HCT116 (cell line): ENCODE measurements at regions not wholly inside any gene's neighbourhood (a gene's known extent, or its start where the extent isn't known, plus 50 kb on each side); places are given as distances from the start of the nearest gene placed in this dataset.

Experiments
- ATAC-seq: fragments of 200-7000 bp; cut with Tn5 transposase; 2 replicates; pipeline ENCODE4 v1.9.1; 2020; ENCODE audit warnings: mild to moderate bottlenecking, moderate library complexity
- BruUV-seq: library from RNA; stranded (reverse); fragments of 400-500 nt; replicated peaks from 2 replicates; lab custom pipeline; 2021; lab: Mats Ljungman, UMichigan
- CTCF ChIA-PET: fragments of 300-600 bp; sonication (Branson Sonifier 250); formaldehyde crosslinking; loops from one replicate; lab custom pipeline; 2021; ENCODE audit warnings: antibody characterized with exemption; lab: Charles Lee
- POLR2A ChIA-PET: fragments of 300-600, 350-600 bp; sonication (Branson Sonifier 250); formaldehyde crosslinking; loops from one replicate; lab custom pipeline; 2021; ENCODE audit warnings: antibody characterized with exemption; lab: Charles Lee
- RAD21 ChIA-PET, 2 experiments: fragments of 300-600 bp; sonication (Branson Sonifier 250); formaldehyde crosslinking; loops; one replicate each; lab custom pipeline; 2023; ENCODE audit warnings: low total read pairs in 2 of 2; ENCODE audit not compliant: uncharacterized antibody in 2 of 2, unreplicated experiment in 2 of 2, low non-redundant PET in 1 of 2; lab: Charles Lee
- DNase-seq: peaks from one replicate; pipeline ENCODE4 v3.0.0-alpha.2; 2010; ENCODE audit warnings: low read depth, low spot score
- H2AFZ ChIP-seq: fragments of 200-600 bp; shearing (Covaris generic), sonication (generic); 2 replicates; pipeline ENCODE4 v1.6.1; 2017; ENCODE audit warnings: low read depth, mixed run types, mixed read lengths, antibody characterized with exemption, low read length; ENCODE audit not compliant: poor library complexity, severe bottlenecking
- H3K27ac ChIP-seq: 2 replicates; pipeline ENCODE4 v1.5.1; 2012; ENCODE audit warnings: low read depth, low read length
- H3K27me3 ChIP-seq: fragments of 200-600 bp; sonication (generic); 2 replicates; pipeline ENCODE4 v1.6.1; 2016; ENCODE audit warnings: mixed run types, low read length, mixed read lengths; ENCODE audit not compliant: insufficient read depth
- H3K36me3 ChIP-seq, 2 experiments: fragments of 200-500 bp in 1 of 2; fragments of 200-600 bp in 1 of 2; sonication (Bioruptor generic) in 1 of 2; sonication (generic) in 1 of 2; 2 replicates each; pipeline versions ENCODE4 v1.5.1 to v1.6.1; 2014 to 2016; ENCODE audit warnings: low read length in 2 of 2, inconsistent platforms in 1 of 2, mixed read lengths in 1 of 2, mixed run types in 1 of 2; ENCODE audit not compliant: insufficient read depth in 2 of 2, control insufficient read depth in 1 of 2
- H3K4me1 ChIP-seq, 2 experiments: fragments of 200-600 bp in 1 of 2; sonication (generic) in 1 of 2; 2 replicates each; pipeline versions ENCODE4 v1.5.1 to v1.6.1; 2012 to 2017; ENCODE audit warnings: low read length in 2 of 2, inconsistent platforms in 1 of 2, mild to moderate bottlenecking in 1 of 2, mixed read lengths in 1 of 2, mixed run types in 1 of 2, moderate library complexity in 1 of 2; ENCODE audit not compliant: insufficient read depth in 2 of 2, control insufficient read depth in 1 of 2
- H3K4me2 ChIP-seq: fragments of 200-600 bp; sonication (generic); 2 replicates; pipeline ENCODE4 v1.6.1; 2017; ENCODE audit warnings: mixed run types, low read length, mixed read lengths
- H3K4me3 ChIP-seq, 2 experiments: fragments of 200-600 bp in 1 of 2; sonication (generic) in 1 of 2; replicated peaks in 1 of 2; 2 replicates each; pipeline ENCODE4 v1.5.1; 2011 to 2016; ENCODE audit warnings: low read length in 2 of 2, control low read depth in 1 of 2, low read depth in 1 of 2, mild to moderate bottlenecking in 1 of 2, mixed read lengths in 1 of 2, mixed run types in 1 of 2
- H3K79me2 ChIP-seq: fragments of 200-600 bp; sonication (generic); 2 replicates; pipeline ENCODE4 v1.6.1; 2017; ENCODE audit warnings: mild to moderate bottlenecking, mixed run types, low read length, moderate library complexity, mixed read lengths; ENCODE audit not compliant: insufficient read depth
- H3K9ac ChIP-seq: fragments of 200-600 bp; sonication (generic); 2 replicates; pipeline ENCODE4 v1.6.1; 2016; ENCODE audit warnings: low read length, mixed read lengths
- H3K9me2 ChIP-seq: fragments of 200-600 bp; sonication (generic), shearing (Covaris generic); 2 replicates; pipeline ENCODE4 v1.6.1; 2017; ENCODE audit warnings: mixed run types, mild to moderate bottlenecking, moderate library complexity; ENCODE audit not compliant: insufficient read depth
- H3K9me3 ChIP-seq, 2 experiments: fragments of 200-500 bp in 1 of 2; fragments of 200-600 bp in 1 of 2; sonication (Bioruptor generic) in 1 of 2; sonication (generic) in 1 of 2; 2 replicates each; pipeline ENCODE4 v1.6.1; 2014 to 2017; ENCODE audit warnings: low read length in 2 of 2, mixed read lengths in 2 of 2, inconsistent platforms in 1 of 2, low read depth in 1 of 2, mild to moderate bottlenecking in 1 of 2, mixed run types in 1 of 2, moderate library complexity in 1 of 2; ENCODE audit not compliant: control insufficient read depth in 1 of 2, insufficient read depth in 1 of 2
- H4K20me1 ChIP-seq: fragments of 200-600 bp; sonication (generic), shearing (Covaris generic); 2 replicates; pipeline ENCODE4 v1.6.1; 2017; ENCODE audit warnings: mixed run types, mild to moderate bottlenecking, moderate library complexity; ENCODE audit not compliant: insufficient read depth
- CEBPB ChIP-seq: IDR thresholded peaks from 2 replicates; pipeline ENCODE4 v1.6.1; 2012; ENCODE audit warnings: low read depth
- CTCF ChIP-seq, 3 experiments: fragments of 200-600 bp in 1 of 3; sonication (generic) in 1 of 3; IDR thresholded peaks in 2 of 3; conservative IDR thresholded peaks in 1 of 3; 2 replicates each; pipeline ENCODE4 v1.5.1; 2012 to 2017; ENCODE audit warnings: low read depth in 2 of 3, low read length in 2 of 3, antibody characterized with exemption in 1 of 3, borderline replicate concordance in 1 of 3, control low read depth in 1 of 3, mild to moderate bottlenecking in 1 of 3, mixed read lengths in 1 of 3, mixed run types in 1 of 3, moderate library complexity in 1 of 3; ENCODE audit not compliant: insufficient read depth in 1 of 3
- EZH2 ChIP-seq: fragments of 200-600 bp; sonication (generic); IDR thresholded peaks from 2 replicates; pipeline ENCODE4 v1.6.1; 2017; ENCODE audit warnings: antibody characterized with exemption, mixed run types
- JUND ChIP-seq: IDR thresholded peaks from 2 replicates; pipeline ENCODE4 v1.6.1; 2012
- POLR2A ChIP-seq: IDR thresholded peaks from 2 replicates; pipeline ENCODE4 v1.7.0; 2011; ENCODE audit warnings: borderline replicate concordance; ENCODE audit not compliant: insufficient read depth, insufficient read length; ENCODE audit errors: extremely low read depth
- intact Hi-C: fragments of 100-400 bp; cut with micrococcal nuclease; formaldehyde crosslinking; loops from 2 replicates; pipeline ENCODE4 v1.10.0; 2022

- CTCF ChIA-PET = no interaction called here
- no peak overlapping the region for H3K27ac ChIP-seq
- H3K4me2 ChIP-seq = no peak overlapping the region
- H3K27me3 ChIP-seq = no peaks in the 10 kb centered on the region
- no peaks in the 10 kb centered on the region for H3K9me2 ChIP-seq
- H3K4me3 ChIP-seq = no peak overlapping the region
- H3K79me2 ChIP-seq = no peaks in the 10 kb centered on the region
- BruUV-seq = no TSS peak
- ATAC-seq = no peak
- no peaks in the 10 kb centered on the region for H4K20me1 ChIP-seq
- no peaks in the 10 kb centered on the region for H3K4me1 ChIP-seq
- H3K9me3 ChIP-seq = peaks cover 0 to 33% of the 10 kb centered on the region in 2 experiments; a peak in 2 of 4 replicates
- DNase-seq = no peak
- RAD21 ChIA-PET = no interaction called here
- POLR2A ChIA-PET = no interaction called here
- no peak overlapping the region for H2AFZ ChIP-seq
- no peaks in the 10 kb centered on the region for H3K36me3 ChIP-seq
- no peak for TF ChIP-seq POLR2A
- no peak overlapping the region for H3K9ac ChIP-seq
- intact Hi-C loops = no loop called here
These were observed 462.2 kb upstream of the CXADR start for GRCh38 chr21:17050646-17051045.

- ChIA-PET CTCF (no interaction called here), POLR2A (no interaction called here), RAD21 (no interaction called here)
- Histone ChIP-seq H3K4me1 (no peaks in the 10 kb centered on the region), H3K27me3 (no peaks in the 10 kb centered on the region), H3K4me2 (no peak overlapping the region), H3K9ac (no peak overlapping the region), H2AFZ (no peak overlapping the region), H3K4me3 (no peak overlapping the region), H3K9me2 (no peaks in the 10 kb centered on the region), H3K79me2 (no peaks in the 10 kb centered on the region), H3K9me3 (peaks cover 0 to 33% of the 10 kb centered on the region in 2 experiments; a peak in 2 of 4 replicates), H3K27ac (no peak overlapping the region), H4K20me1 (no peaks in the 10 kb centered on the region), H3K36me3 (no peaks in the 10 kb centered on the region)
- ATAC-seq (no peak), DNase-seq (no peak)
- TF ChIP-seq EZH2 (no peak), CEBPB (no peak), CTCF (IDR thresholded peaks at IDR 0.05 in 2 of 3, conservative IDR thresholded peaks at IDR 0.05 in 1 of 3; ENCODE audit: borderline replicate concordance in 1 of 3, insufficient read depth in 1 of 3, low read depth in 2 of 3, low read length in 2 of 3) (no peak), JUND (no peak)
- intact Hi-C loops = no loop called here
- no TSS peak for BruUV-seq
These were observed 461.8 kb upstream of the CXADR start for GRCh38 chr21:17051054-17051453.
